Right lobe of liver (tissue), 4 donors: ENCODE measurements at regions not wholly inside any gene's neighbourhood (a gene's known extent, or its start where the extent isn't known, plus 50 kb on each side); places are given as distances from the start of the nearest gene placed in this dataset.

ENCODE experiments used
- POLR2A ChIP-seq: fragments of 450-650 bp; IDR thresholded peaks from one replicate; pipeline ENCODE4 v1.6.1; 2017; ENCODE audit warnings: antibody characterized with exemption, mild to moderate bottlenecking
- TF ChIP-seq, protein P1 (sequence below), 4 donors: fragments of 200-600 bp in 3 of 4; fragments of 450-650 bp in 1 of 4; IDR thresholded peaks; one replicate each; pipeline versions ENCODE4 v1.5.1 to v1.8.0; 2016 to 2022; ENCODE audit warnings: antibody characterized with exemption in 4 of 4, mild to moderate bottlenecking in 2 of 4
- donor health status: DM: no; HTN: no; CAD: no.
- donor health status: DM: no; HTN: no; CAD: no.
- donor health status: DM: no; HTN: yes; CAD: no.

DNA sequence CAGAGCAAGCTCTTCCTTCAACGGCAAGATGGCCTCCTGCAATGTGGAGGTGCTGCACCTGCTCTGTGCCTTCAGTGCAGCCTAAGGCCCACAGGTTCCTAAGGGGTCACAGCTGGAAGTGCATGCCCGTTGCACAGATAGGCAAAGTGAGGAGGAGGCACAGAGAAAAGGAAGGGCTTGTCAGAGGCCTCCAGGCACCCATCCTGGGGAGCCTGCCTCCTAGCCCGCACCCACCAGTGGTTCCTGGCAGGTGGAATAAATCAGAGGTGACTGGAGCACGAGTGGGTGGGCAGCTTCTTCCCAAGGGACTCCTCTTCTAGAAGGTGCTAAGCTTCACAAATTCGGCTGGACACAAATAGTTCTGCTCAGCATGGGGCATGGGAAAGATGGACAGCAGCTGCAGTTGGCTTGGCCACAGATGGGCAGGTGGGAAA lies 52.8 kb upstream of the STXBP1 start:
- TF ChIP-seq, protein P1, sequence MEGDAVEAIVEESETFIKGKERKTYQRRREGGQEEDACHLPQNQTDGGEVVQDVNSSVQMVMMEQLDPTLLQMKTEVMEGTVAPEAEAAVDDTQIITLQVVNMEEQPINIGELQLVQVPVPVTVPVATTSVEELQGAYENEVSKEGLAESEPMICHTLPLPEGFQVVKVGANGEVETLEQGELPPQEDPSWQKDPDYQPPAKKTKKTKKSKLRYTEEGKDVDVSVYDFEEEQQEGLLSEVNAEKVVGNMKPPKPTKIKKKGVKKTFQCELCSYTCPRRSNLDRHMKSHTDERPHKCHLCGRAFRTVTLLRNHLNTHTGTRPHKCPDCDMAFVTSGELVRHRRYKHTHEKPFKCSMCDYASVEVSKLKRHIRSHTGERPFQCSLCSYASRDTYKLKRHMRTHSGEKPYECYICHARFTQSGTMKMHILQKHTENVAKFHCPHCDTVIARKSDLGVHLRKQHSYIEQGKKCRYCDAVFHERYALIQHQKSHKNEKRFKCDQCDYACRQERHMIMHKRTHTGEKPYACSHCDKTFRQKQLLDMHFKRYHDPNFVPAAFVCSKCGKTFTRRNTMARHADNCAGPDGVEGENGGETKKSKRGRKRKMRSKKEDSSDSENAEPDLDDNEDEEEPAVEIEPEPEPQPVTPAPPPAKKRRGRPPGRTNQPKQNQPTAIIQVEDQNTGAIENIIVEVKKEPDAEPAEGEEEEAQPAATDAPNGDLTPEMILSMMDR (IDR thresholded peaks at IDR 0.05) = no peak
- TF ChIP-seq POLR2A = no peak
